HCT116 (cell line): ENCODE measurements at regions not wholly inside any gene's neighbourhood (a gene's known extent, or its start where the extent isn't known, plus 50 kb on each side); places are given as distances from the start of the nearest gene placed in this dataset.

ENCODE experiments used
- ATAC-seq: fragments of 200-7000 bp; cut with Tn5 transposase; 2 replicates; pipeline ENCODE4 v1.9.1; 2020; ENCODE audit warnings: mild to moderate bottlenecking, moderate library complexity
- BruUV-seq: library from RNA; stranded (reverse); fragments of 400-500 nt; replicated peaks from 2 replicates; lab custom pipeline; 2021; lab: Mats Ljungman, UMichigan
- CTCF ChIA-PET: fragments of 300-600 bp; sonication (Branson Sonifier 250); formaldehyde crosslinking; loops from one replicate; lab custom pipeline; 2021; ENCODE audit warnings: antibody characterized with exemption; lab: Charles Lee
- POLR2A ChIA-PET: fragments of 300-600, 350-600 bp; sonication (Branson Sonifier 250); formaldehyde crosslinking; loops from one replicate; lab custom pipeline; 2021; ENCODE audit warnings: antibody characterized with exemption; lab: Charles Lee
- RAD21 ChIA-PET, 2 experiments: fragments of 300-600 bp; sonication (Branson Sonifier 250); formaldehyde crosslinking; loops; one replicate each; lab custom pipeline; 2023; ENCODE audit warnings: low total read pairs in 2 of 2; ENCODE audit not compliant: uncharacterized antibody in 2 of 2, unreplicated experiment in 2 of 2, low non-redundant PET in 1 of 2; lab: Charles Lee
- DNase-seq: peaks from one replicate; pipeline ENCODE4 v3.0.0-alpha.2; 2010; ENCODE audit warnings: low read depth, low spot score
- H2AFZ ChIP-seq: fragments of 200-600 bp; shearing (Covaris generic), sonication (generic); 2 replicates; pipeline ENCODE4 v1.6.1; 2017; ENCODE audit warnings: low read depth, mixed run types, mixed read lengths, antibody characterized with exemption, low read length; ENCODE audit not compliant: poor library complexity, severe bottlenecking
- H3K27ac ChIP-seq: 2 replicates; pipeline ENCODE4 v1.5.1; 2012; ENCODE audit warnings: low read depth, low read length
- H3K27me3 ChIP-seq: fragments of 200-600 bp; sonication (generic); 2 replicates; pipeline ENCODE4 v1.6.1; 2016; ENCODE audit warnings: mixed run types, low read length, mixed read lengths; ENCODE audit not compliant: insufficient read depth
- H3K36me3 ChIP-seq, 2 experiments: fragments of 200-500 bp in 1 of 2; fragments of 200-600 bp in 1 of 2; sonication (Bioruptor generic) in 1 of 2; sonication (generic) in 1 of 2; 2 replicates each; pipeline versions ENCODE4 v1.5.1 to v1.6.1; 2014 to 2016; ENCODE audit warnings: low read length in 2 of 2, inconsistent platforms in 1 of 2, mixed read lengths in 1 of 2, mixed run types in 1 of 2; ENCODE audit not compliant: insufficient read depth in 2 of 2, control insufficient read depth in 1 of 2
- H3K4me1 ChIP-seq, 2 experiments: fragments of 200-600 bp in 1 of 2; sonication (generic) in 1 of 2; 2 replicates each; pipeline versions ENCODE4 v1.5.1 to v1.6.1; 2012 to 2017; ENCODE audit warnings: low read length in 2 of 2, inconsistent platforms in 1 of 2, mild to moderate bottlenecking in 1 of 2, mixed read lengths in 1 of 2, mixed run types in 1 of 2, moderate library complexity in 1 of 2; ENCODE audit not compliant: insufficient read depth in 2 of 2, control insufficient read depth in 1 of 2
- H3K4me2 ChIP-seq: fragments of 200-600 bp; sonication (generic); 2 replicates; pipeline ENCODE4 v1.6.1; 2017; ENCODE audit warnings: mixed run types, low read length, mixed read lengths
- H3K4me3 ChIP-seq, 2 experiments: fragments of 200-600 bp in 1 of 2; sonication (generic) in 1 of 2; replicated peaks in 1 of 2; 2 replicates each; pipeline ENCODE4 v1.5.1; 2011 to 2016; ENCODE audit warnings: low read length in 2 of 2, control low read depth in 1 of 2, low read depth in 1 of 2, mild to moderate bottlenecking in 1 of 2, mixed read lengths in 1 of 2, mixed run types in 1 of 2
- H3K79me2 ChIP-seq: fragments of 200-600 bp; sonication (generic); 2 replicates; pipeline ENCODE4 v1.6.1; 2017; ENCODE audit warnings: mild to moderate bottlenecking, mixed run types, low read length, moderate library complexity, mixed read lengths; ENCODE audit not compliant: insufficient read depth
- H3K9ac ChIP-seq: fragments of 200-600 bp; sonication (generic); 2 replicates; pipeline ENCODE4 v1.6.1; 2016; ENCODE audit warnings: low read length, mixed read lengths
- H3K9me2 ChIP-seq: fragments of 200-600 bp; sonication (generic), shearing (Covaris generic); 2 replicates; pipeline ENCODE4 v1.6.1; 2017; ENCODE audit warnings: mixed run types, mild to moderate bottlenecking, moderate library complexity; ENCODE audit not compliant: insufficient read depth
- H3K9me3 ChIP-seq, 2 experiments: fragments of 200-500 bp in 1 of 2; fragments of 200-600 bp in 1 of 2; sonication (Bioruptor generic) in 1 of 2; sonication (generic) in 1 of 2; 2 replicates each; pipeline ENCODE4 v1.6.1; 2014 to 2017; ENCODE audit warnings: low read length in 2 of 2, mixed read lengths in 2 of 2, inconsistent platforms in 1 of 2, low read depth in 1 of 2, mild to moderate bottlenecking in 1 of 2, mixed run types in 1 of 2, moderate library complexity in 1 of 2; ENCODE audit not compliant: control insufficient read depth in 1 of 2, insufficient read depth in 1 of 2
- H4K20me1 ChIP-seq: fragments of 200-600 bp; sonication (generic), shearing (Covaris generic); 2 replicates; pipeline ENCODE4 v1.6.1; 2017; ENCODE audit warnings: mixed run types, mild to moderate bottlenecking, moderate library complexity; ENCODE audit not compliant: insufficient read depth
- CEBPB ChIP-seq: IDR thresholded peaks from 2 replicates; pipeline ENCODE4 v1.6.1; 2012; ENCODE audit warnings: low read depth
- EGR1 ChIP-seq: IDR thresholded peaks from 2 replicates; pipeline ENCODE4 v1.6.1; 2012; ENCODE audit warnings: low read depth
- EZH2phosphoT487 ChIP-seq: fragments of 200-600 bp; IDR thresholded peaks from 2 replicates; pipeline ENCODE4 v1.6.1; 2018; ENCODE audit warnings: antibody characterized with exemption, borderline replicate concordance
- JUND ChIP-seq: IDR thresholded peaks from 2 replicates; pipeline ENCODE4 v1.6.1; 2012
- POLR2AphosphoS5 ChIP-seq: IDR thresholded peaks from 2 replicates; pipeline ENCODE4 v1.6.1; 2011; ENCODE audit warnings: mild to moderate bottlenecking, low read depth, low read length, moderate library complexity
- RAD21 ChIP-seq: IDR thresholded peaks from 2 replicates; pipeline ENCODE4 v1.6.1; 2012; ENCODE audit warnings: low read depth, mild to moderate bottlenecking
- SIN3A ChIP-seq: IDR thresholded peaks from 2 replicates; pipeline ENCODE4 v1.6.1; 2012; ENCODE audit warnings: low read depth
- SP1 ChIP-seq: IDR thresholded peaks from 2 replicates; pipeline ENCODE4 v1.6.1; 2012; ENCODE audit warnings: low read depth
- SRF ChIP-seq: IDR thresholded peaks from 2 replicates; pipeline ENCODE4 v1.6.1; 2012; ENCODE audit warnings: low read depth
- ZNF274 ChIP-seq: fragments of 200-500 bp; sonication (Bioruptor generic); IDR thresholded peaks from 2 replicates; pipeline ENCODE4 v1.6.1; 2014; ENCODE audit warnings: mild to moderate bottlenecking, low read depth, low read length, inconsistent platforms
- intact Hi-C: fragments of 100-400 bp; cut with micrococcal nuclease; formaldehyde crosslinking; loops from 2 replicates; pipeline ENCODE4 v1.10.0; 2022
- TF ChIP-seq, protein P1 (sequence below): IDR thresholded peaks from 2 replicates; pipeline ENCODE4 v1.6.1; 2011; ENCODE audit warnings: mild to moderate bottlenecking, low read length, moderate library complexity; ENCODE audit not compliant: insufficient replicate concordance; ENCODE audit errors: extremely low read depth

DNA sequence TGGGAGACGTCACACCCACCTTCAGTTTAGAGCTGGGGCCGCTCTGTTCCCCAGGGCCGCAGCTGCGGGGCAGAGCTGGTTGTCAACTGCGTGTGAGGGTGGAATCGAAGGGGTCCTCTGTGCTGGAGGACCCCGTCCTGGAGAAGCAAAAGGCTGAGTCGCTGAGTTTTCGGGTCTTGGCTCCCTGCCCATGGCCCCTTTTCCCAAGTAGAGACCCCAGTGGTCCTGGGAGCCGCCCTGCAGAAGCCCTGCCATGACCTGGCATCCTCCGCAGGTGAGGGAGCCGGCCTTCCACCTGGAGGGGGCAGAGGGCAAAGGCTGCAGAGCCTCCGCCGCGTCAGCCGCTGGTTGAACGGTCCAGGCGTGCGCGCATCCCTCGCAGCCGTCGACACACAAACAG lies 90.4 kb upstream of the COL5A1 start:
- Histone ChIP-seq H3K4me2 (no peak overlapping the region), H3K4me1 (peaks cover 16 to 17% of the 10 kb centered on the region in 2 experiments), H3K79me2 (no peaks in the 10 kb centered on the region), H3K9ac (no peak overlapping the region), H3K9me2 (no peaks in the 10 kb centered on the region), H3K27me3 (peaks cover 25% of the 10 kb centered on the region; the same call in 1 of the 2 replicates), H4K20me1 (no peaks in the 10 kb centered on the region), H3K9me3 (no peaks in the 10 kb centered on the region), H3K36me3 (no peaks in the 10 kb centered on the region), H3K4me3 (no peak overlapping the region), H3K27ac (no peak overlapping the region), H2AFZ (no peak overlapping the region)
- BruUV-seq = no TSS peak
- ChIA-PET CTCF (no interaction called here), RAD21 (no interaction called here), POLR2A (no interaction called here)
- no peak for TF ChIP-seq RAD21
- no peak for TF ChIP-seq POLR2AphosphoS5
- TF ChIP-seq SP1 = no peak
- TF ChIP-seq ZNF274 = no peak
- TF ChIP-seq EZH2phosphoT487 = no peak
- TF ChIP-seq, protein P1, sequence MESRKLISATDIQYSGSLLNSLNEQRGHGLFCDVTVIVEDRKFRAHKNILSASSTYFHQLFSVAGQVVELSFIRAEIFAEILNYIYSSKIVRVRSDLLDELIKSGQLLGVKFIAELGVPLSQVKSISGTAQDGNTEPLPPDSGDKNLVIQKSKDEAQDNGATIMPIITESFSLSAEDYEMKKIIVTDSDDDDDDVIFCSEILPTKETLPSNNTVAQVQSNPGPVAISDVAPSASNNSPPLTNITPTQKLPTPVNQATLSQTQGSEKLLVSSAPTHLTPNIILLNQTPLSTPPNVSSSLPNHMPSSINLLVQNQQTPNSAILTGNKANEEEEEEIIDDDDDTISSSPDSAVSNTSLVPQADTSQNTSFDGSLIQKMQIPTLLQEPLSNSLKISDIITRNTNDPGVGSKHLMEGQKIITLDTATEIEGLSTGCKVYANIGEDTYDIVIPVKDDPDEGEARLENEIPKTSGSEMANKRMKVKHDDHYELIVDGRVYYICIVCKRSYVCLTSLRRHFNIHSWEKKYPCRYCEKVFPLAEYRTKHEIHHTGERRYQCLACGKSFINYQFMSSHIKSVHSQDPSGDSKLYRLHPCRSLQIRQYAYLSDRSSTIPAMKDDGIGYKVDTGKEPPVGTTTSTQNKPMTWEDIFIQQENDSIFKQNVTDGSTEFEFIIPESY = no peak
- no peak for TF ChIP-seq JUND
- no peak for TF ChIP-seq CEBPB
- no peak for TF ChIP-seq EGR1
- TF ChIP-seq SRF = no peak
- TF ChIP-seq SIN3A = no peak
- DNase-seq (no peak), ATAC-seq (no peak)
- intact Hi-C loops = no loop called here
